K562 (cell line): ENCODE measurements at regions not wholly inside any gene's neighbourhood (a gene's known extent, or its start where the extent isn't known, plus 50 kb on each side); places are given as distances from the start of the nearest gene placed in this dataset.
A peak's percentile ranks its signal among the peaks of the same experiment; 100 is the strongest.

Experiments used
- CUX1 ChIP-seq: fragments of 200-800 bp; sonication (Bioruptor generic); IDR thresholded peaks from 2 replicates; pipeline ENCODE4 v1.6.1; 2016; ENCODE audit warnings: missing genetic modification characterization, missing compliant biosample characterization
- ELK1 ChIP-seq: sonication (generic); formaldehyde crosslinking; IDR thresholded peaks from 2 replicates; pipeline ENCODE4 v1.8.1; 2022; ENCODE audit warnings: missing genetic modification reagents
- NCOA4 ChIP-seq: fragments of 450-650 bp; IDR thresholded peaks from 2 replicates; pipeline ENCODE4 v1.6.1; 2018; ENCODE audit warnings: mild to moderate bottlenecking; ENCODE audit not compliant: partially characterized antibody
- NFYB ChIP-seq: IDR thresholded peaks from 2 replicates; pipeline ENCODE4 v1.6.1; 2011; ENCODE audit warnings: mild to moderate bottlenecking, moderate library complexity; ENCODE audit not compliant: insufficient read length; ENCODE audit errors: extremely low read depth
- SMARCE1 ChIP-seq: fragments of 450-650 bp; IDR thresholded peaks from 2 replicates; pipeline ENCODE4 v1.7.1; 2016; ENCODE audit warnings: mild to moderate bottlenecking
- SRF ChIP-seq, 2 experiments: fragments of 250-450, 450-650 bp in 1 of 2; sonication (Bioruptor Pico) in 1 of 2; sonication (generic) in 1 of 2; formaldehyde crosslinking; IDR thresholded peaks; 2 replicates each; pipeline versions ENCODE4 v1.5.0 to v1.5.1; 2020 to 2022; ENCODE audit warnings: mild to moderate bottlenecking in 1 of 2, missing genetic modification reagents in 1 of 2
- TAF9B ChIP-seq: fragments of 450-650 bp; IDR thresholded peaks from 2 replicates; pipeline ENCODE4 v1.6.1; 2018; ENCODE audit warnings: mild to moderate bottlenecking; ENCODE audit not compliant: partially characterized antibody
- TF ChIP-seq, protein P1 (sequence below): fragments of 150-350 bp; conservative IDR thresholded peaks from 2 replicates; pipeline ENCODE4 v1.6.1; 2014; ENCODE audit warnings: low read length

GRCh38 chr12:47317175-47317915 lies 237.6 kb upstream of the AMIGO2 start (continued):
- TF ChIP-seq CUX1 (CRISPR knock-in tag) (0 out of 2 replicates have a peak, but pooled peaks have one; percentile 35), TAF9B (no peak), NCOA4 (no peak), SMARCE1 (peak; percentile 14; the same call in 1 of the 2 replicates), SRF (CRISPR knock-in tag; IDR thresholded peaks at IDR 0.05) (no peak), NFYB (no peak), ELK1 (CRISPR knock-in tag) (no peak)
- TF ChIP-seq, protein P1, sequence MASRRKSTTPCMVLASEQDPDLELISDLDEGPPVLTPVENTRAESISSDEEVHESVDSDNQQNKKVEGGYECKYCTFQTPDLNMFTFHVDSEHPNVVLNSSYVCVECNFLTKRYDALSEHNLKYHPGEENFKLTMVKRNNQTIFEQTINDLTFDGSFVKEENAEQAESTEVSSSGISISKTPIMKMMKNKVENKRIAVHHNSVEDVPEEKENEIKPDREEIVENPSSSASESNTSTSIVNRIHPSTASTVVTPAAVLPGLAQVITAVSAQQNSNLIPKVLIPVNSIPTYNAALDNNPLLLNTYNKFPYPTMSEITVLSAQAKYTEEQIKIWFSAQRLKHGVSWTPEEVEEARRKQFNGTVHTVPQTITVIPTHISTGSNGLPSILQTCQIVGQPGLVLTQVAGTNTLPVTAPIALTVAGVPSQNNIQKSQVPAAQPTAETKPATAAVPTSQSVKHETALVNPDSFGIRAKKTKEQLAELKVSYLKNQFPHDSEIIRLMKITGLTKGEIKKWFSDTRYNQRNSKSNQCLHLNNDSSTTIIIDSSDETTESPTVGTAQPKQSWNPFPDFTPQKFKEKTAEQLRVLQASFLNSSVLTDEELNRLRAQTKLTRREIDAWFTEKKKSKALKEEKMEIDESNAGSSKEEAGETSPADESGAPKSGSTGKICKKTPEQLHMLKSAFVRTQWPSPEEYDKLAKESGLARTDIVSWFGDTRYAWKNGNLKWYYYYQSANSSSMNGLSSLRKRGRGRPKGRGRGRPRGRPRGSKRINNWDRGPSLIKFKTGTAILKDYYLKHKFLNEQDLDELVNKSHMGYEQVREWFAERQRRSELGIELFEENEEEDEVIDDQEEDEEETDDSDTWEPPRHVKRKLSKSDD, result no peak
